RPMI8226 (cell line): ENCODE measurements at regions not wholly inside any gene's neighbourhood (a gene's known extent, or its start where the extent isn't known, plus 50 kb on each side); places are given as distances from the start of the nearest gene placed in this dataset.
"Not testable (repeated sequence)": the region's sequence is repeated elsewhere in the genome, so short reads cannot be mapped to it uniquely, and the experiment has no call there.

Experiments
- DNase-seq: peaks from one replicate; pipeline ENCODE4 v3.0.0-alpha.2; 2015

GRCh38 chr13:111564606-111565005 is 244.2 kb downstream of the TEX29 start:
- DNase-seq = no peak

GRCh38 chr13:111565400-111565799 is 245.0 kb downstream of the TEX29 start:
- no peak for DNase-seq

- no peak for DNase-seq
Observed at GRCh38 chr13:111566567-111566966, 246.1 kb downstream of the TEX29 start.

GRCh38 chr13:111567637-111568036 is 247.2 kb downstream of the TEX29 start:
- DNase-seq = no peak

- no peak for DNase-seq
Observed at GRCh38 chr13:111568290-111568689, 247.8 kb downstream of the TEX29 start.

GRCh38 chr13:111570911-111571310 is 250.5 kb downstream of the TEX29 start:
- DNase-seq = no peak

- no peak for DNase-seq
Observed at GRCh38 chr13:111572956-111573761, 252.7 kb downstream of the TEX29 start.

- DNase-seq = no peak
Observed at GRCh38 chr13:111573801-111574200, 253.4 kb downstream of the TEX29 start.

GRCh38 chr13:111575276-111575675 is 254.8 kb downstream of the TEX29 start:
- no peak for DNase-seq

- no peak for DNase-seq
Observed at GRCh38 chr13:111575719-111576118, 255.3 kb downstream of the TEX29 start.

- no peak for DNase-seq
Observed at GRCh38 chr13:111577208-111577828, 256.9 kb downstream of the TEX29 start.

GRCh38 chr13:111577956-111578605 is 257.6 kb downstream of the TEX29 start:
- DNase-seq = peak; percentile 31

- DNase-seq = no peak
Observed at GRCh38 chr13:111584101-111584672, 263.7 kb downstream of the TEX29 start.

- DNase-seq = no peak
Observed at GRCh38 chr13:111584870-111585269, 264.4 kb downstream of the TEX29 start.

GRCh38 chr13:111586291-111586690 is 265.8 kb downstream of the TEX29 start:
- DNase-seq = no peak

- no peak for DNase-seq
Observed at GRCh38 chr13:111587249-111587648, 266.8 kb downstream of the TEX29 start.

- DNase-seq = no peak
Observed at GRCh38 chr13:111589321-111589720, 268.9 kb downstream of the TEX29 start.

- DNase-seq = no peak
Observed at GRCh38 chr13:111589992-111590391, 269.6 kb downstream of the TEX29 start.

- DNase-seq = peak; percentile 15
Observed at GRCh38 chr13:111590796-111591195, 270.4 kb downstream of the TEX29 start.

GRCh38 chr13:111593490-111593889 is 273.0 kb downstream of the TEX29 start:
- not testable (repeated sequence) for DNase-seq

- DNase-seq = no peak
Observed at GRCh38 chr13:111594606-111595005, 274.2 kb downstream of the TEX29 start.

GRCh38 chr13:111595276-111595675 is 274.8 kb downstream of the TEX29 start:
- no peak for DNase-seq

- no peak for DNase-seq
Observed at GRCh38 chr13:111595791-111596190, 275.3 kb downstream of the TEX29 start.

GRCh38 chr13:111597191-111597611 is 276.8 kb downstream of the TEX29 start:
- no peak for DNase-seq
